ENCODE measurements at regions not wholly inside any gene's neighbourhood (a gene's known extent, or its start where the extent isn't known, plus 50 kb on each side); places are given as distances from the start of the nearest gene placed in this dataset.

DNA sequence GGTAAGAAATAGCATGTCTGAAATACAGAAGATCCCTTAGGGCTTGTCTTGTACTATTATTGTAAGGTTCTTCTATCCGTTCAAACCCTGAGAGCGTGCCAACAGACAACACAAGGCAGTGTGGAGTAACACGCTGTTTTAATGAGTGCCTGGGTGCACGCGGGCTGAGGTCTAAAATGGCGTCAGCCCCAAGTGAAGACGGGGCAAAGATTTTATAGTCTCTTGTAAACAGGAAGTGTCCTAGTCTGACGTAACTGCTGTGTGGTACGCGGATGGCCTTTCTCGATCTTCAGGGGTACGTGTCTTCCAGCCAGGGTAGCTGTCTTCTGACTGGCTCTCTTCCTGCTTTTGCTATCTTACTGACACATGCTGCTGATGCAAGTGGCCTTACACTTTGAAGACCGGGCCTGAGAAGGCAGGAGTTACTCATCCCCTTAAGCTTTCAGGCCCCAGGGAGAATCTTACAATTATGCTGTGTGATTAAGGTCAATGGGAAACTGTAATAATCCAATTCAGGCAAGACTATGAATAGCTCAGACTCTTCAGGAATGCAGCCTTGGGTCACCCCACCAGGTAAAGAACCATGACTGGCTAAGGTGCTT lies 1812.0 kb upstream of the CDH9 start:
- Histone ChIP-seq H3K27me3 (ENCODE audit: insufficient read depth, low read length, poor library complexity) (no peaks in the 10 kb centered on the region), H2AFZ (ENCODE audit: low read depth, low read length) (no peak overlapping the region), H3K4me1 (ENCODE audit: insufficient read depth, low read length) (no peaks in the 10 kb centered on the region), H3K4me2 (ENCODE audit: insufficient read depth, low read length) (no peak overlapping the region), H3K36me3 (ENCODE audit: insufficient read depth, low read length) (no peaks in the 10 kb centered on the region), H3K79me2 (ENCODE audit: insufficient read depth, low read length) (no peaks in the 10 kb centered on the region), H3K9ac (ENCODE audit: low read depth, low read length) (no peak overlapping the region), H3K4me3 (ENCODE audit: low read depth in 1 of 2, low read length in 2 of 2) (no peak overlapping the region), H3K9me3 (ENCODE audit: insufficient read depth, low read length, severe bottlenecking) (no peaks in the 10 kb centered on the region), H4K20me1 (ENCODE audit: insufficient read depth, low read length) (no peaks in the 10 kb centered on the region), H3K27ac (ENCODE audit: low read length) (no peak overlapping the region)
- ATAC-seq (ENCODE audit: insufficient read depth, low read depth) (no peak), DNase-seq (no peak)
- no peak for TF ChIP-seq CTCF (IDR thresholded peaks at IDR 0.05; ENCODE audit: borderline replicate concordance, extremely low read depth, low read length, poor library complexity, severe bottlenecking)
- no peak for TF ChIP-seq EZH2 (IDR thresholded peaks at IDR 0.05; ENCODE audit: borderline replicate concordance, low read depth, low read length, severe bottlenecking)

GRCh38 chr5:28831042-28831441 lies 1792.7 kb upstream of the CDH9 start:
- Histone ChIP-seq H3K9ac (ENCODE audit: low read depth, low read length) (no peak overlapping the region), H3K9me3 (ENCODE audit: insufficient read depth, low read length, severe bottlenecking) (no peaks in the 10 kb centered on the region), H2AFZ (ENCODE audit: low read depth, low read length) (no peak overlapping the region), H3K4me1 (ENCODE audit: insufficient read depth, low read length) (no peaks in the 10 kb centered on the region), H3K4me3 (ENCODE audit: low read depth in 1 of 2, low read length in 2 of 2) (no peak overlapping the region), H3K79me2 (ENCODE audit: insufficient read depth, low read length) (no peaks in the 10 kb centered on the region), H3K36me3 (ENCODE audit: insufficient read depth, low read length) (no peaks in the 10 kb centered on the region), H3K27ac (ENCODE audit: low read length) (no peak overlapping the region), H3K27me3 (ENCODE audit: insufficient read depth, low read length, poor library complexity) (no peaks in the 10 kb centered on the region), H4K20me1 (ENCODE audit: insufficient read depth, low read length) (no peaks in the 10 kb centered on the region), H3K4me2 (ENCODE audit: insufficient read depth, low read length) (no peak overlapping the region)
- TF ChIP-seq EZH2 (IDR thresholded peaks at IDR 0.05; ENCODE audit: borderline replicate concordance, low read depth, low read length, severe bottlenecking) (no peak), CTCF (IDR thresholded peaks at IDR 0.05; ENCODE audit: borderline replicate concordance, extremely low read depth, low read length, poor library complexity, severe bottlenecking) (no peak)
- DNase-seq (no peak), ATAC-seq (ENCODE audit: insufficient read depth, low read depth) (no peak)

- H3K4me3 ChIP-seq (ENCODE audit: low read depth in 1 of 2, low read length in 2 of 2): no peak overlapping the region
- peaks cover 7% of the 10 kb centered on the region for H3K9me3 ChIP-seq (ENCODE audit: insufficient read depth, low read length, severe bottlenecking)
Measured at GRCh38 chr5:28823231-28823630, 1784.8 kb upstream of the CDH9 start.

More at GRCh38 chr5:28823231-28823630, 1784.8 kb upstream of the CDH9 start:
- ATAC-seq (ENCODE audit: insufficient read depth, low read depth) (no peak), DNase-seq (no peak)
- Histone ChIP-seq H3K27me3 (ENCODE audit: insufficient read depth, low read length, poor library complexity) (no peaks in the 10 kb centered on the region), H3K27ac (ENCODE audit: low read length) (no peak overlapping the region), H3K4me2 (ENCODE audit: insufficient read depth, low read length) (no peak overlapping the region), H3K9ac (ENCODE audit: low read depth, low read length) (no peak overlapping the region), H2AFZ (ENCODE audit: low read depth, low read length) (no peak overlapping the region), H3K4me1 (ENCODE audit: insufficient read depth, low read length) (no peaks in the 10 kb centered on the region), H4K20me1 (ENCODE audit: insufficient read depth, low read length) (no peaks in the 10 kb centered on the region), H3K36me3 (ENCODE audit: insufficient read depth, low read length) (no peaks in the 10 kb centered on the region), H3K79me2 (ENCODE audit: insufficient read depth, low read length) (no peaks in the 10 kb centered on the region)
- TF ChIP-seq EZH2 (IDR thresholded peaks at IDR 0.05; ENCODE audit: borderline replicate concordance, low read depth, low read length, severe bottlenecking) (no peak), CTCF (IDR thresholded peaks at IDR 0.05; ENCODE audit: borderline replicate concordance, extremely low read depth, low read length, poor library complexity, severe bottlenecking) (no peak)

All from DND-41 (cell line).